HT1080 (cell line): ENCODE measurements at regions not wholly inside any gene's neighbourhood (a gene's known extent, or its start where the extent isn't known, plus 50 kb on each side); places are given as distances from the start of the nearest gene placed in this dataset.

ENCODE experiments used
- DNase-seq: peaks from one replicate; pipeline ENCODE4 v3.0.0-alpha.2; 2015; ENCODE audit warnings: low read depth

- DNase-seq: no peak
Measured at GRCh38 chr2:64826703-64827102, 162.5 kb upstream of the SLC1A4 start.

GRCh38 chr2:64828261-64828660 lies 160.9 kb upstream of the SLC1A4 start:
- DNase-seq: no peak

- DNase-seq: no peak
Measured at GRCh38 chr2:64829525-64829924, 159.7 kb upstream of the SLC1A4 start.

- DNase-seq: peak; percentile 99
Measured at GRCh38 chr2:64831134-64831976, 157.8 kb upstream of the SLC1A4 start.

GRCh38 chr2:64831977-64832328 lies 157.2 kb upstream of the SLC1A4 start:
- DNase-seq: no peak

- no peak for DNase-seq
Measured at GRCh38 chr2:64832936-64833335, 156.3 kb upstream of the SLC1A4 start.

GRCh38 chr2:64836566-64836965 lies 152.6 kb upstream of the SLC1A4 start:
- no peak for DNase-seq

GRCh38 chr2:64837116-64837731 lies 152.0 kb upstream of the SLC1A4 start:
- DNase-seq: peak; percentile 69

GRCh38 chr2:64837925-64838641 lies 151.1 kb upstream of the SLC1A4 start:
- DNase-seq: peak; percentile 68

- peak; percentile 92 for DNase-seq
Measured at GRCh38 chr2:64838817-64839216, 150.4 kb upstream of the SLC1A4 start.

GRCh38 chr2:64839844-64840243 lies 149.4 kb upstream of the SLC1A4 start:
- DNase-seq: no peak

- no peak for DNase-seq
Measured at GRCh38 chr2:64840426-64840881, 148.7 kb upstream of the SLC1A4 start.

- no peak for DNase-seq
Measured at GRCh38 chr2:64841461-64841860, 147.7 kb upstream of the SLC1A4 start.

GRCh38 chr2:64842030-64842429 lies 147.2 kb upstream of the SLC1A4 start:
- no peak for DNase-seq

GRCh38 chr2:64844087-64844486 lies 145.1 kb upstream of the SLC1A4 start:
- no peak for DNase-seq

- no peak for DNase-seq
Measured at GRCh38 chr2:64845273-64845905, 143.8 kb upstream of the SLC1A4 start.

GRCh38 chr2:64846177-64846576 lies 143.0 kb upstream of the SLC1A4 start:
- no peak for DNase-seq

- no peak for DNase-seq
Measured at GRCh38 chr2:64847930-64848329, 141.3 kb upstream of the SLC1A4 start.

- DNase-seq: no peak
Measured at GRCh38 chr2:64848363-64848762, 140.8 kb upstream of the SLC1A4 start.

- DNase-seq: no peak
Measured at GRCh38 chr2:64848945-64849344, 140.3 kb upstream of the SLC1A4 start.

- DNase-seq: no peak
Measured at GRCh38 chr2:64850642-64851041, 138.6 kb upstream of the SLC1A4 start.

- DNase-seq: no peak
Measured at GRCh38 chr2:64852771-64853241, 136.4 kb upstream of the SLC1A4 start.
